ENCODE measurements at regions not wholly inside any gene's neighbourhood (a gene's known extent, or its start where the extent isn't known, plus 50 kb on each side); places are given as distances from the start of the nearest gene placed in this dataset.

GRCh38 chr4:108450236-108450898 lies 170.0 kb upstream of the RPL34 start:
- H3K27me3 ChIP-seq (replicated peaks; ENCODE audit: insufficient read depth, low read length) = no peaks in the 10 kb centered on the region
- no peak overlapping the region for H2AFZ ChIP-seq (ENCODE audit: low read length)
- no peak overlapping the region for H3K9ac ChIP-seq (ENCODE audit: low read length)
- no peak overlapping the region for H3K27ac ChIP-seq (ENCODE audit: low read length)
- H3K9me3 ChIP-seq (replicated peaks; ENCODE audit: insufficient read depth, low read length) = no peaks in the 10 kb centered on the region
- H4K20me1 ChIP-seq (ENCODE audit: insufficient read depth, low read length) = no peaks in the 10 kb centered on the region
- H3K79me2 ChIP-seq (ENCODE audit: low read length) = no peaks in the 10 kb centered on the region
- no peak for DNase-seq
- no peaks in the 10 kb centered on the region for H3F3A ChIP-seq (ENCODE audit: insufficient read depth, low read length)
- H3K4me1 ChIP-seq (ENCODE audit: low read length) = no peaks in the 10 kb centered on the region
- no peaks in the 10 kb centered on the region for H3K36me3 ChIP-seq (replicated peaks; ENCODE audit: insufficient read depth, low read length)
- TF ChIP-seq EZH2phosphoT487 (IDR thresholded peaks at IDR 0.05; ENCODE audit: low read length) (no peak), CTCF (IDR thresholded peaks at IDR 0.05; ENCODE audit: low read length) (no peak), EZH2 (optimal IDR thresholded peaks at IDR 0.05; ENCODE audit: low read depth, low read length) (no peak)
- no peaks in the 10 kb centered on the region for H3K9me2 ChIP-seq (replicated peaks; ENCODE audit: insufficient read depth, low read length)
- no peak overlapping the region for H3K4me3 ChIP-seq (ENCODE audit: low read length)
- H3K4me2 ChIP-seq (ENCODE audit: low read depth, low read length) = no peak overlapping the region

GRCh38 chr4:108449129-108449528 lies 171.2 kb upstream of the RPL34 start:
- DNase-seq = no peak
- no peaks in the 10 kb centered on the region for H4K20me1 ChIP-seq (ENCODE audit: insufficient read depth, low read length)
- no peaks in the 10 kb centered on the region for H3K9me2 ChIP-seq (replicated peaks; ENCODE audit: insufficient read depth, low read length)
- H3K9me3 ChIP-seq (replicated peaks; ENCODE audit: insufficient read depth, low read length) = no peaks in the 10 kb centered on the region
- no peaks in the 10 kb centered on the region for H3K36me3 ChIP-seq (replicated peaks; ENCODE audit: insufficient read depth, low read length)
- H3K27me3 ChIP-seq (replicated peaks; ENCODE audit: insufficient read depth, low read length) = no peaks in the 10 kb centered on the region
- H3K4me2 ChIP-seq (ENCODE audit: low read depth, low read length) = no peak overlapping the region
- no peak overlapping the region for H3K9ac ChIP-seq (ENCODE audit: low read length)
- H3K4me3 ChIP-seq (ENCODE audit: low read length) = no peak overlapping the region
- no peaks in the 10 kb centered on the region for H3K79me2 ChIP-seq (ENCODE audit: low read length)
- no peaks in the 10 kb centered on the region for H3K4me1 ChIP-seq (ENCODE audit: low read length)
- no peak overlapping the region for H3K27ac ChIP-seq (ENCODE audit: low read length)
- TF ChIP-seq EZH2phosphoT487 (IDR thresholded peaks at IDR 0.05; ENCODE audit: low read length) = no peak
- TF ChIP-seq CTCF (IDR thresholded peaks at IDR 0.05; ENCODE audit: low read length) = no peak
- no peaks in the 10 kb centered on the region for H3F3A ChIP-seq (ENCODE audit: insufficient read depth, low read length)
- H2AFZ ChIP-seq (ENCODE audit: low read length) = no peak overlapping the region

- TF ChIP-seq CTCF (IDR thresholded peaks at IDR 0.05; ENCODE audit: low read length) (no peak), EZH2phosphoT487 (IDR thresholded peaks at IDR 0.05; ENCODE audit: low read length) (no peak), EZH2 (optimal IDR thresholded peaks at IDR 0.05; ENCODE audit: low read depth, low read length) (no peak)
- no peaks in the 10 kb centered on the region for H4K20me1 ChIP-seq (ENCODE audit: insufficient read depth, low read length)
- no peaks in the 10 kb centered on the region for H3K9me2 ChIP-seq (replicated peaks; ENCODE audit: insufficient read depth, low read length)
- H3K4me3 ChIP-seq (ENCODE audit: low read length) = no peak overlapping the region
- H3K4me2 ChIP-seq (ENCODE audit: low read depth, low read length) = no peak overlapping the region
- no peak overlapping the region for H3K9ac ChIP-seq (ENCODE audit: low read length)
- H3K27me3 ChIP-seq (replicated peaks; ENCODE audit: insufficient read depth, low read length) = no peaks in the 10 kb centered on the region
- H3K27ac ChIP-seq (ENCODE audit: low read length) = no peak overlapping the region
- H2AFZ ChIP-seq (ENCODE audit: low read length) = no peak overlapping the region
- no peaks in the 10 kb centered on the region for H3F3A ChIP-seq (ENCODE audit: insufficient read depth, low read length)
- H3K4me1 ChIP-seq (ENCODE audit: low read length) = no peaks in the 10 kb centered on the region
- no peaks in the 10 kb centered on the region for H3K36me3 ChIP-seq (replicated peaks; ENCODE audit: insufficient read depth, low read length)
- no peak for DNase-seq
- no peaks in the 10 kb centered on the region for H3K9me3 ChIP-seq (replicated peaks; ENCODE audit: insufficient read depth, low read length)
- no peaks in the 10 kb centered on the region for H3K79me2 ChIP-seq (ENCODE audit: low read length)
Measured at GRCh38 chr4:108446556-108446955, 173.8 kb upstream of the RPL34 start.

Data from MM.1S (cell line).